GM23338 (cell line): ENCODE measurements at regions not wholly inside any gene's neighbourhood (a gene's known extent, or its start where the extent isn't known, plus 50 kb on each side); places are given as distances from the start of the nearest gene placed in this dataset.

Experiments used
- ATAC-seq: fragments of 200-7000 bp; cut with Tn5 transposase; 3 replicates; pipeline ENCODE4 v1.9.1; 2020
- DNase-seq: peaks from one replicate; pipeline ENCODE4 v3.0.0-alpha.2; 2015; ENCODE audit warnings: low spot score
- H2AFZ ChIP-seq: fragments of 200-600 bp; sonication (generic); 2 replicates; pipeline ENCODE4 v1.8.0; 2016; ENCODE audit warnings: antibody characterized with exemption, mild to moderate bottlenecking, moderate library complexity
- H3F3A ChIP-seq: fragments of 200-600 bp; sonication (generic); replicated peaks from 2 replicates; pipeline ENCODE4 v1.8.0; 2017; ENCODE audit warnings: antibody characterized with exemption, mixed run types, low read depth
- H3K27ac ChIP-seq: fragments of 200-600 bp; sonication (generic); 2 replicates; pipeline ENCODE4 v1.6.1; 2016; ENCODE audit warnings: low read depth
- H3K27me3 ChIP-seq: fragments of 200-600 bp; sonication (generic); 2 replicates; pipeline ENCODE4 v1.8.0; 2016; ENCODE audit warnings: mild to moderate bottlenecking, mixed run types, moderate library complexity; ENCODE audit not compliant: insufficient read depth
- H3K36me3 ChIP-seq: fragments of 200-600 bp; sonication (generic); 2 replicates; pipeline ENCODE4 v1.8.0; 2016; ENCODE audit warnings: mild to moderate bottlenecking; ENCODE audit not compliant: insufficient read depth
- H3K4me1 ChIP-seq: fragments of 200-600 bp; sonication (generic); 2 replicates; pipeline ENCODE4 v1.8.0; 2016; ENCODE audit warnings: mild to moderate bottlenecking, moderate library complexity; ENCODE audit not compliant: insufficient read depth
- H3K4me2 ChIP-seq: fragments of 200-600 bp; sonication (generic); 2 replicates; pipeline ENCODE4 v1.7.1; 2017; ENCODE audit warnings: mixed run types
- H3K4me3 ChIP-seq: fragments of 200-600 bp; sonication (generic); 2 replicates; pipeline ENCODE4 v1.6.1; 2016; ENCODE audit warnings: mixed run types
- H3K79me2 ChIP-seq: fragments of 200-600 bp; sonication (generic); replicated peaks from 2 replicates; pipeline ENCODE4 v1.8.0; 2017; ENCODE audit warnings: mild to moderate bottlenecking; ENCODE audit not compliant: insufficient read depth
- H3K9me2 ChIP-seq: fragments of 200-600 bp; sonication (generic); 2 replicates; pipeline ENCODE4 v1.8.0; 2017; ENCODE audit not compliant: insufficient read depth
- H4K20me1 ChIP-seq: fragments of 200-600 bp; sonication (generic); replicated peaks from 2 replicates; pipeline ENCODE4 v1.8.0; 2017; ENCODE audit warnings: mild to moderate bottlenecking; ENCODE audit not compliant: insufficient read depth
- H3K27ac Mint-ChIP-seq: 2 replicates; pipeline ENCODE4 v1.8.0; 2020; ENCODE audit warnings: inconsistent platforms, mild to moderate bottlenecking, moderate library complexity, mixed read lengths
- H3K27me3 Mint-ChIP-seq: 3 replicates; pipeline ENCODE4 v1.8.0; 2022; ENCODE audit warnings: low read depth, mild to moderate bottlenecking, moderate library complexity, mixed read lengths, inconsistent platforms; ENCODE audit not compliant: insufficient read depth, poor library complexity
- H3K36me3 Mint-ChIP-seq: 3 replicates; pipeline ENCODE4 v1.8.0; 2021; ENCODE audit warnings: low read depth, mild to moderate bottlenecking, inconsistent platforms, moderate library complexity, mixed read lengths
- H3K4me1 Mint-ChIP-seq: 3 replicates; pipeline ENCODE4 v1.8.0; 2020; ENCODE audit warnings: mild to moderate bottlenecking, inconsistent platforms, mixed read lengths
- H3K4me3 Mint-ChIP-seq: 3 replicates; pipeline ENCODE4 v1.8.0; 2021; ENCODE audit warnings: moderate library complexity, mild to moderate bottlenecking, inconsistent platforms, mixed read lengths
- H3K9me3 Mint-ChIP-seq: 3 replicates; pipeline ENCODE4 v1.8.0; 2020; ENCODE audit warnings: moderate library complexity, mild to moderate bottlenecking, inconsistent platforms, mixed read lengths
- EZH2 ChIP-seq: fragments of 200-600 bp; sonication (generic); IDR thresholded peaks from one replicate; pipeline ENCODE4 v1.8.0; 2017; ENCODE audit warnings: antibody characterized with exemption, mild to moderate bottlenecking, low read depth; ENCODE audit not compliant: unreplicated experiment
- EZH2phosphoT487 ChIP-seq: fragments of 200-600 bp; sonication (generic); IDR thresholded peaks from one replicate; pipeline ENCODE4 v1.8.1; 2018; ENCODE audit warnings: antibody characterized with exemption; ENCODE audit not compliant: unreplicated experiment
- POLR2AphosphoS5 ChIP-seq: IDR thresholded peaks from 2 replicates; pipeline ENCODE4 v1.6.1; 2016; ENCODE audit warnings: antibody characterized with exemption, low read depth
- ZNF114 ChIP-seq: fragments of 250-450 bp; sonication (Bioruptor Pico); IDR thresholded peaks from 2 replicates; pipeline ENCODE4 v1.5.0; 2020; ENCODE audit warnings: mild to moderate bottlenecking, moderate library complexity
- TF ChIP-seq, protein P1 (sequence below): IDR thresholded peaks from 2 replicates; pipeline ENCODE4 v1.6.1; 2016; ENCODE audit warnings: antibody characterized with exemption
- TF ChIP-seq, protein P2 (sequence below): IDR thresholded peaks from one replicate; pipeline ENCODE4 v1.6.1; 2018; ENCODE audit warnings: antibody characterized with exemption; ENCODE audit not compliant: unreplicated experiment
- TF ChIP-seq, protein P3 (sequence below): fragments of 250-450 bp; sonication (Bioruptor Pico); IDR thresholded peaks from 2 replicates; pipeline ENCODE4 v1.5.0; 2020; ENCODE audit warnings: mild to moderate bottlenecking, moderate library complexity

DNA sequence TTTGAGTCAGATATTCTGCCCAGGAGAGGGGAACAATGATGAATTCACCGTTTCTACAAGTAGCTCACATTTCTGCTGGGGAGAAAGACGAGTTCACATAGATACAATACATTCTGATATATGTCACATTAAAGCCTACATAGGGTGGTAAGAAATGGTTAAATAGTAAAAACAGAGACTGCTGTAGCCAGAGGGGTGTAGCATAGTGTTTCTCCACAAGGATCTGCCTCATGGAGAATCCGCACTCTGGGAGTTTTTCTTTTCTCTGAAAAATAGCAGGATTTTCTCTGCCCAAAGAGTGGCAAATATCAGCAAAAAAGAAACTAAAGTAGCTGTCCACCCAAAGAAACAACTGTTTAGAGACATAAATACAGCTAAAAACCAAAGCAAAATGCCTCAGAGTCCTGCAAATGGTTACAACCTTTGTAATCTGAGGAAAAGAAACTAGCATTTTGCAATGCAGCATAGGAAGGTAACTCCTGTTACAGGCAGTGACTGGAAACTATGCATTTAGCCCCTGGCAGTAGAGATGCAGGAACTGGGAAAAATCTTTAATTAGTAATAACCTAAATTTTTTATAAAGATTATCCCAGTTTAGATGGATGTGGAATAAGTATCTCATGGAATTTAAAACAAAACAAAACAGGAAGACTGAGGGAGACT, 1126.7 kb upstream of the ADGRL2 start:
- Histone ChIP-seq H3K27me3 (no peaks in the 10 kb centered on the region), H3K4me2 (peak overlapping the region; percentile 47; the same call in 1 of the 2 replicates), H4K20me1 (no peaks in the 10 kb centered on the region), H3K27ac (0 out of 2 replicates have a peak overlapping the region, but pooled peaks have one; percentile 7), H3F3A (no peaks in the 10 kb centered on the region), H3K36me3 (no peaks in the 10 kb centered on the region), H3K4me3 (no peak overlapping the region), H3K9me2 (no peaks in the 10 kb centered on the region), H3K4me1 (peaks cover 20% of the 10 kb centered on the region; the same call in 1 of the 2 replicates), H3K79me2 (no peaks in the 10 kb centered on the region), H2AFZ (peak overlapping the region; percentile 78; the same call in 1 of the 2 replicates)
- no peaks in the 10 kb centered on the region for H3K27me3 Mint-ChIP-seq
- no peaks in the 10 kb centered on the region for H3K36me3 Mint-ChIP-seq
- TF ChIP-seq, protein P1, sequence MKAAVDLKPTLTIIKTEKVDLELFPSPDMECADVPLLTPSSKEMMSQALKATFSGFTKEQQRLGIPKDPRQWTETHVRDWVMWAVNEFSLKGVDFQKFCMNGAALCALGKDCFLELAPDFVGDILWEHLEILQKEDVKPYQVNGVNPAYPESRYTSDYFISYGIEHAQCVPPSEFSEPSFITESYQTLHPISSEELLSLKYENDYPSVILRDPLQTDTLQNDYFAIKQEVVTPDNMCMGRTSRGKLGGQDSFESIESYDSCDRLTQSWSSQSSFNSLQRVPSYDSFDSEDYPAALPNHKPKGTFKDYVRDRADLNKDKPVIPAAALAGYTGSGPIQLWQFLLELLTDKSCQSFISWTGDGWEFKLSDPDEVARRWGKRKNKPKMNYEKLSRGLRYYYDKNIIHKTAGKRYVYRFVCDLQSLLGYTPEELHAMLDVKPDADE: no peak
- TF ChIP-seq ZNF114: no peak
- no peak for TF ChIP-seq POLR2AphosphoS5
- TF ChIP-seq, protein P2, sequence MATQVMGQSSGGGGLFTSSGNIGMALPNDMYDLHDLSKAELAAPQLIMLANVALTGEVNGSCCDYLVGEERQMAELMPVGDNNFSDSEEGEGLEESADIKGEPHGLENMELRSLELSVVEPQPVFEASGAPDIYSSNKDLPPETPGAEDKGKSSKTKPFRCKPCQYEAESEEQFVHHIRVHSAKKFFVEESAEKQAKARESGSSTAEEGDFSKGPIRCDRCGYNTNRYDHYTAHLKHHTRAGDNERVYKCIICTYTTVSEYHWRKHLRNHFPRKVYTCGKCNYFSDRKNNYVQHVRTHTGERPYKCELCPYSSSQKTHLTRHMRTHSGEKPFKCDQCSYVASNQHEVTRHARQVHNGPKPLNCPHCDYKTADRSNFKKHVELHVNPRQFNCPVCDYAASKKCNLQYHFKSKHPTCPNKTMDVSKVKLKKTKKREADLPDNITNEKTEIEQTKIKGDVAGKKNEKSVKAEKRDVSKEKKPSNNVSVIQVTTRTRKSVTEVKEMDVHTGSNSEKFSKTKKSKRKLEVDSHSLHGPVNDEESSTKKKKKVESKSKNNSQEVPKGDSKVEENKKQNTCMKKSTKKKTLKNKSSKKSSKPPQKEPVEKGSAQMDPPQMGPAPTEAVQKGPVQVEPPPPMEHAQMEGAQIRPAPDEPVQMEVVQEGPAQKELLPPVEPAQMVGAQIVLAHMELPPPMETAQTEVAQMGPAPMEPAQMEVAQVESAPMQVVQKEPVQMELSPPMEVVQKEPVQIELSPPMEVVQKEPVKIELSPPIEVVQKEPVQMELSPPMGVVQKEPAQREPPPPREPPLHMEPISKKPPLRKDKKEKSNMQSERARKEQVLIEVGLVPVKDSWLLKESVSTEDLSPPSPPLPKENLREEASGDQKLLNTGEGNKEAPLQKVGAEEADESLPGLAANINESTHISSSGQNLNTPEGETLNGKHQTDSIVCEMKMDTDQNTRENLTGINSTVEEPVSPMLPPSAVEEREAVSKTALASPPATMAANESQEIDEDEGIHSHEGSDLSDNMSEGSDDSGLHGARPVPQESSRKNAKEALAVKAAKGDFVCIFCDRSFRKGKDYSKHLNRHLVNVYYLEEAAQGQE: no peak
- TF ChIP-seq, protein P3, sequence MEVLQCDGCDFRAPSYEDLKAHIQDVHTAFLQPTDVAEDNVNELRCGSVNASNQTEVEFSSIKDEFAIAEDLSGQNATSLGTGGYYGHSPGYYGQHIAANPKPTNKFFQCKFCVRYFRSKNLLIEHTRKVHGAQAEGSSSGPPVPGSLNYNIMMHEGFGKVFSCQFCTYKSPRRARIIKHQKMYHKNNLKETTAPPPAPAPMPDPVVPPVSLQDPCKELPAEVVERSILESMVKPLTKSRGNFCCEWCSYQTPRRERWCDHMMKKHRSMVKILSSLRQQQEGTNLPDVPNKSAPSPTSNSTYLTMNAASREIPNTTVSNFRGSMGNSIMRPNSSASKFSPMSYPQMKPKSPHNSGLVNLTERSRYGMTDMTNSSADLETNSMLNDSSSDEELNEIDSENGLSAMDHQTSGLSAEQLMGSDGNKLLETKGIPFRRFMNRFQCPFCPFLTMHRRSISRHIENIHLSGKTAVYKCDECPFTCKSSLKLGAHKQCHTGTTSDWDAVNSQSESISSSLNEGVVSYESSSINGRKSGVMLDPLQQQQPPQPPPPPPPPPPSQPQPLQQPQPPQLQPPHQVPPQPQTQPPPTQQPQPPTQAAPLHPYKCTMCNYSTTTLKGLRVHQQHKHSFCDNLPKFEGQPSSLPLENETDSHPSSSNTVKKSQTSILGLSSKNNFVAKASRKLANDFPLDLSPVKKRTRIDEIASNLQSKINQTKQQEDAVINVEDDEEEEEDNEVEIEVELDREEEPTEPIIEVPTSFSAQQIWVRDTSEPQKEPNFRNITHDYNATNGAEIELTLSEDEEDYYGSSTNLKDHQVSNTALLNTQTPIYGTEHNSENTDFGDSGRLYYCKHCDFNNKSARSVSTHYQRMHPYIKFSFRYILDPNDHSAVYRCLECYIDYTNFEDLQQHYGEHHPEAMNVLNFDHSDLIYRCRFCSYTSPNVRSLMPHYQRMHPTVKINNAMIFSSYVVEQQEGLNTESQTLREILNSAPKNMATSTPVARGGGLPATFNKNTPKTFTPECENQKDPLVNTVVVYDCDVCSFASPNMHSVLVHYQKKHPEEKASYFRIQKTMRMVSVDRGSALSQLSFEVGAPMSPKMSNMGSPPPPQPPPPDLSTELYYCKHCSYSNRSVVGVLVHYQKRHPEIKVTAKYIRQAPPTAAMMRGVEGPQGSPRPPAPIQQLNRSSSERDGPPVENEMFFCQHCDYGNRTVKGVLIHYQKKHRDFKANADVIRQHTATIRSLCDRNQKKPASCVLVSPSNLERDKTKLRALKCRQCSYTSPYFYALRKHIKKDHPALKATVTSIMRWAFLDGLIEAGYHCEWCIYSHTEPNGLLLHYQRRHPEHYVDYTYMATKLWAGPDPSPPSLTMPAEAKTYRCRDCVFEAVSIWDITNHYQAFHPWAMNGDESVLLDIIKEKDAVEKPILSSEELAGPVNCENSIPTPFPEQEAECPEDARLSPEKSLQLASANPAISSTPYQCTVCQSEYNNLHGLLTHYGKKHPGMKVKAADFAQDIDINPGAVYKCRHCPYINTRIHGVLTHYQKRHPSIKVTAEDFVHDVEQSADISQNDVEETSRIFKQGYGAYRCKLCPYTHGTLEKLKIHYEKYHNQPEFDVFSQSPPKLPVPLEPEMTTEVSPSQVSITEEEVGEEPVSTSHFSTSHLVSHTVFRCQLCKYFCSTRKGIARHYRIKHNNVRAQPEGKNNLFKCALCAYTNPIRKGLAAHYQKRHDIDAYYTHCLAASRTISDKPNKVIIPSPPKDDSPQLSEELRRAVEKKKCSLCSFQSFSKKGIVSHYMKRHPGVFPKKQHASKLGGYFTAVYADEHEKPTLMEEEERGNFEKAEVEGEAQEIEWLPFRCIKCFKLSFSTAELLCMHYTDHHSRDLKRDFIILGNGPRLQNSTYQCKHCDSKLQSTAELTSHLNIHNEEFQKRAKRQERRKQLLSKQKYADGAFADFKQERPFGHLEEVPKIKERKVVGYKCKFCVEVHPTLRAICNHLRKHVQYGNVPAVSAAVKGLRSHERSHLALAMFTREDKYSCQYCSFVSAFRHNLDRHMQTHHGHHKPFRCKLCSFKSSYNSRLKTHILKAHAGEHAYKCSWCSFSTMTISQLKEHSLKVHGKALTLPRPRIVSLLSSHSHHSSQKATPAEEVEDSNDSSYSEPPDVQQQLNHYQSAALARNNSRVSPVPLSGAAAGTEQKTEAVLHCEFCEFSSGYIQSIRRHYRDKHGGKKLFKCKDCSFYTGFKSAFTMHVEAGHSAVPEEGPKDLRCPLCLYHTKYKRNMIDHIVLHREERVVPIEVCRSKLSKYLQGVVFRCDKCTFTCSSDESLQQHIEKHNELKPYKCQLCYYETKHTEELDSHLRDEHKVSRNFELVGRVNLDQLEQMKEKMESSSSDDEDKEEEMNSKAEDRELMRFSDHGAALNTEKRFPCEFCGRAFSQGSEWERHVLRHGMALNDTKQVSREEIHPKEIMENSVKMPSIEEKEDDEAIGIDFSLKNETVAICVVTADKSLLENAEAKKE (CRISPR knock-in tag): no peak
- TF ChIP-seq EZH2phosphoT487: no peak
- no peak for TF ChIP-seq EZH2
- ATAC-seq: peak; percentile 76
- peaks cover 23% of the 10 kb centered on the region for H3K4me1 Mint-ChIP-seq
- H3K4me3 Mint-ChIP-seq: no peak overlapping the region
- H3K9me3 Mint-ChIP-seq: no peaks in the 10 kb centered on the region
- peak overlapping the region; percentile 15 for H3K27ac Mint-ChIP-seq
- peak; percentile 15 for DNase-seq
